K562 (cell line): ENCODE measurements at regions not wholly inside any gene's neighbourhood (a gene's known extent, or its start where the extent isn't known, plus 50 kb on each side); places are given as distances from the start of the nearest gene placed in this dataset.

ENCODE experiments used
- ATAC-seq: fragments of 200-7000 bp; cut with Tn5 transposase; 3 replicates; pipeline ENCODE4 v1.9.1; 2020; ENCODE audit warnings: moderate library complexity
- BruUV-seq: library from RNA; stranded (reverse); fragments of 400-500 nt; replicated peaks from 2 replicates; lab custom pipeline; 2021; lab: Mats Ljungman, UMichigan
- CTCF ChIA-PET: fragments of 300-600 bp; formaldehyde crosslinking; extraction: SDS; loops from one replicate; lab custom pipeline; 2021; ENCODE audit warnings: low intra/inter-chr PET ratio; lab: Yijun Ruan, JAX
- POLR2A ChIA-PET: fragments of 300-600, 350-650 bp; sonication (Branson Sonifier 250); formaldehyde crosslinking; extraction: SDS; loops from one replicate; lab custom pipeline; 2021; ENCODE audit warnings: antibody characterized with exemption, inconsistent platforms; lab: Yijun Ruan, JAX
- DNase-seq, 4 experiments: peaks; one replicate each; pipeline versions ENCODE4 v3.0.0 to v3.0.0-alpha.2; 2011 to 2018; ENCODE audit warnings: low spot score in 3 of 4, mixed read lengths in 3 of 4; ENCODE audit errors: extremely low read depth in 1 of 4
- FAIRE-seq: peaks from 2 replicates; lab custom pipeline; 2011; peaks lifted over from hg19 to GRCh38; lab: Jason Lieb, UNC
- H2AFZ ChIP-seq: 2 replicates; pipeline ENCODE4 v1.6.0; 2011; ENCODE audit warnings: low read depth, low read length, control low read depth, inconsistent platforms
- H3K27ac ChIP-seq: fragments of 200-600 bp; 3 replicates; pipeline ENCODE4 v1.8.0; 2011; ENCODE audit warnings: low read depth, mild to moderate bottlenecking, control low read depth, inconsistent platforms, low read length, moderate library complexity, mixed read lengths; ENCODE audit errors: extremely low read depth
- H3K27me3 ChIP-seq, 2 experiments: fragments of 300-600 bp in 1 of 2; 2 replicates in 1 of 2; 3 replicates in 1 of 2; pipeline versions ENCODE4 v1.6.0 to v1.8.0; 2011; ENCODE audit warnings: inconsistent platforms in 2 of 2, low read length in 2 of 2, mild to moderate bottlenecking in 1 of 2, mixed read lengths in 1 of 2, moderate library complexity in 1 of 2; ENCODE audit not compliant: control insufficient read depth in 2 of 2, insufficient read depth in 2 of 2
- H3K36me3 ChIP-seq: fragments of 300-600 bp; 3 replicates; pipeline ENCODE4 v1.8.0; 2011; ENCODE audit warnings: mild to moderate bottlenecking, low read length, inconsistent platforms; ENCODE audit not compliant: control insufficient read depth, insufficient read depth
- H3K4me1 ChIP-seq, 2 experiments: fragments of 200-600 bp in 1 of 2; replicated peaks in 1 of 2; 2 replicates in 1 of 2; 3 replicates in 1 of 2; pipeline versions ENCODE4 v1.5.1 to v1.8.0; 2011; ENCODE audit warnings: inconsistent platforms in 2 of 2, low read length in 2 of 2, mild to moderate bottlenecking in 1 of 2, mixed read lengths in 1 of 2, moderate library complexity in 1 of 2; ENCODE audit not compliant: control insufficient read depth in 2 of 2, insufficient read depth in 2 of 2
- H3K4me2 ChIP-seq: 2 replicates; pipeline ENCODE4 v1.6.1; 2011; ENCODE audit warnings: low read length, control low read depth, inconsistent platforms, mixed read lengths; ENCODE audit not compliant: insufficient read depth
- H3K4me3 ChIP-seq: fragments of 200-600 bp; sonication (generic), shearing (Covaris generic); 2 replicates; pipeline ENCODE4 v1.5.1; 2016; ENCODE audit warnings: control low read depth, inconsistent platforms
- H3K79me2 ChIP-seq: fragments of 200-600 bp; 3 replicates; pipeline ENCODE4 v1.8.0; 2011; ENCODE audit warnings: low read length, inconsistent platforms; ENCODE audit not compliant: control insufficient read depth, insufficient read depth
- H3K9ac ChIP-seq, 2 experiments: 2 replicates each; pipeline versions ENCODE4 v1.6.0 to v1.6.1; 2011; ENCODE audit warnings: low read depth in 2 of 2, low read length in 2 of 2, control low read depth in 1 of 2, inconsistent platforms in 1 of 2, mild to moderate bottlenecking in 1 of 2, mixed read lengths in 1 of 2; ENCODE audit not compliant: insufficient read depth in 1 of 2
- H3K9me1 ChIP-seq: one replicate; pipeline ENCODE4 v1.6.0; 2011; ENCODE audit warnings: inconsistent platforms, mild to moderate bottlenecking, low read length, moderate library complexity; ENCODE audit not compliant: control insufficient read depth, insufficient read depth
- H3K9me3 ChIP-seq: replicated peaks from 2 replicates; pipeline ENCODE4 v1.5.1; 2011; ENCODE audit warnings: low read depth, low read length, inconsistent platforms; ENCODE audit not compliant: control insufficient read depth, insufficient read depth
- H4K20me1 ChIP-seq: replicated peaks from 2 replicates; pipeline ENCODE4 v1.6.1; 2011; ENCODE audit warnings: low read length, inconsistent platforms, mixed read lengths; ENCODE audit not compliant: control insufficient read depth, insufficient read depth
- MEF2A ChIP-seq: IDR thresholded peaks from 2 replicates; pipeline ENCODE4 v1.6.1; 2011; ENCODE audit warnings: low read depth, mild to moderate bottlenecking, low read length, moderate library complexity; ENCODE audit not compliant: control insufficient read depth
- POLR2G ChIP-seq: fragments of 200-400 bp; formaldehyde crosslinking; IDR thresholded peaks from 2 replicates; pipeline ENCODE4 v1.6.1; 2017; ENCODE audit warnings: low read depth, mild to moderate bottlenecking, antibody characterized with exemption, low read length, moderate library complexity
- RBM17 ChIP-seq: fragments of 200-400 bp; formaldehyde crosslinking; IDR thresholded peaks from 2 replicates; pipeline ENCODE4 v1.6.1; 2017; ENCODE audit warnings: low read depth, mild to moderate bottlenecking, low read length, borderline replicate concordance
- ZBTB17 ChIP-seq: fragments of 450-650 bp; formaldehyde crosslinking; IDR thresholded peaks from 2 replicates; pipeline ENCODE4 v1.4.0; 2020; ENCODE audit warnings: mild to moderate bottlenecking
- ZNF143 ChIP-seq: sonication (generic); formaldehyde crosslinking; IDR thresholded peaks from 2 replicates; pipeline ENCODE4 v1.9.0; 2022; ENCODE audit warnings: mild to moderate bottlenecking, missing genetic modification reagents
- ZNF232 ChIP-seq: sonication (generic); formaldehyde crosslinking; IDR thresholded peaks from 2 replicates; pipeline ENCODE4 v1.8.0; 2022; ENCODE audit warnings: mild to moderate bottlenecking, missing genetic modification reagents
- WGBS: fragments of 100-300 bp; shearing (Covaris generic); methylation state at CpG from one replicate; pipeline ENCODE4 v1.1.6; 2016; ENCODE audit warnings: low coverage, mixed read lengths; ENCODE audit not compliant: insufficient coverage; ENCODE audit errors: missing lambda C conversion rate; 5-methylcytosine and 5-hydroxymethylcytosine counted together
- in situ Hi-C: fragments of 300-500 bp; cut with MboI; formaldehyde crosslinking; loops from 4 replicates; pipeline ENCODE4 v1.15.0; 2018; ENCODE audit warnings: inconsistent platforms, mixed read lengths
- intact Hi-C: fragments of 100-400 bp; cut with micrococcal nuclease; formaldehyde crosslinking; loops from 2 replicates; pipeline ENCODE4 v1.14.2; 2022
- TF ChIP-seq, protein P1 (sequence below): fragments of 450-650 bp; formaldehyde crosslinking; IDR thresholded peaks from 2 replicates; pipeline ENCODE4 v1.4.0; 2020; ENCODE audit warnings: mild to moderate bottlenecking, moderate library complexity
- TF ChIP-seq, protein P2 (sequence below): IDR thresholded peaks from 3 replicates; pipeline ENCODE4 v1.6.1; 2011; ENCODE audit warnings: borderline replicate concordance, mild to moderate bottlenecking, moderate library complexity; ENCODE audit not compliant: insufficient read length; ENCODE audit errors: extremely low read depth
- TF ChIP-seq, protein P3 (sequence below): sonication (generic); formaldehyde crosslinking; IDR thresholded peaks from 2 replicates; pipeline ENCODE4 v1.8.0; 2022; ENCODE audit warnings: missing genetic modification reagents, mild to moderate bottlenecking, borderline replicate concordance
- TF ChIP-seq, protein P4 (sequence below): fragments of 250-450 bp; sonication (Bioruptor Pico); IDR thresholded peaks from 2 replicates; pipeline ENCODE4 v1.5.0; 2021
- TF ChIP-seq, protein P5 (sequence below): sonication (generic); formaldehyde crosslinking; IDR thresholded peaks from 2 replicates; pipeline ENCODE4 v1.8.0; 2022; ENCODE audit warnings: missing genetic modification reagents, mild to moderate bottlenecking, borderline replicate concordance

DNA sequence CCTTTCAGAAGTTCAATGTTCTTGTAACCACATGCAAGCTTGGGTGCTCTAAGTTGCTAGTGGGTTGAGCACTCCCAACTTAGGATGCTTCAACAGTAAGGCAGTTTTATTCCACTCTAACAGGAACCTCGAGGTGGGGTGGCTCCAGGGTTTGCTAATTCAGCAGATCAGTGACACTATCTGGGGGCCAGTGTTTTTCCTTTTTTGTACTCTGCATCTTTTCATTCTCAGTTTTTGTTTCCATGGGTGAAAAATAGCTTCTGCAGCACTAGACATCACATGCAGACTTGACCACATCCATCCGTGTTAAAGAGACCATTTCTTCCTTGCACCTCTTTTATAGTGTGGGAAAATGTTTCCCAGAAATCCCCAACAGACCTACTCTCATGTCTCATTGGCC lies 497.6 kb downstream of the STIM2 start (continued):
- TF ChIP-seq MEF2A (no peak), POLR2G (no peak), ZNF143 (CRISPR knock-in tag) (no peak), ZNF232 (no peak)
- TF ChIP-seq, protein P1, sequence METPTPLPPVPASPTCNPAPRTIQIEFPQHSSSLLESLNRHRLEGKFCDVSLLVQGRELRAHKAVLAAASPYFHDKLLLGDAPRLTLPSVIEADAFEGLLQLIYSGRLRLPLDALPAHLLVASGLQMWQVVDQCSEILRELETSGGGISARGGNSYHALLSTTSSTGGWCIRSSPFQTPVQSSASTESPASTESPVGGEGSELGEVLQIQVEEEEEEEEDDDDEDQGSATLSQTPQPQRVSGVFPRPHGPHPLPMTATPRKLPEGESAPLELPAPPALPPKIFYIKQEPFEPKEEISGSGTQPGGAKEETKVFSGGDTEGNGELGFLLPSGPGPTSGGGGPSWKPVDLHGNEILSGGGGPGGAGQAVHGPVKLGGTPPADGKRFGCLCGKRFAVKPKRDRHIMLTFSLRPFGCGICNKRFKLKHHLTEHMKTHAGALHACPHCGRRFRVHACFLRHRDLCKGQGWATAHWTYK (CRISPR knock-in tag): no peak

DNA sequence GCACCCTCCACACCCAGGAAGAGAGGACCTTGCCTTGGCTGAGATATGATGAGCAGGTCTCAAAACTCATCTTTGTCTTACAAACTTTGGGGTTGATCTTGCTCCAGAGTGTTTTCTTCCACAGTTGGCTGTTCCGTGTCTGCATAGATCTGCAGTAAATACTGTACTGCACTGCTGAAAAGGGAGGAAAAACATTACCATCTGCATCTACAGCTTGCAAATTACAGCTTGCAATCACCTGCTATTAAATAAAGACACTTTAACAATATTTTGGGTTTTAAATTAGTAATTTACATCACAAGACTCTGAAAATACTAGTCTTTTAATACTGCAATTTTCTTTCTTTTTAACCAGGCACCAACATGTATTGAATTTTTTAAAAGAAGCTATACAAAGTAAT lies 499.5 kb downstream of the STIM2 start:
- in situ Hi-C loops: no loop called here
- TF ChIP-seq, protein P2, sequence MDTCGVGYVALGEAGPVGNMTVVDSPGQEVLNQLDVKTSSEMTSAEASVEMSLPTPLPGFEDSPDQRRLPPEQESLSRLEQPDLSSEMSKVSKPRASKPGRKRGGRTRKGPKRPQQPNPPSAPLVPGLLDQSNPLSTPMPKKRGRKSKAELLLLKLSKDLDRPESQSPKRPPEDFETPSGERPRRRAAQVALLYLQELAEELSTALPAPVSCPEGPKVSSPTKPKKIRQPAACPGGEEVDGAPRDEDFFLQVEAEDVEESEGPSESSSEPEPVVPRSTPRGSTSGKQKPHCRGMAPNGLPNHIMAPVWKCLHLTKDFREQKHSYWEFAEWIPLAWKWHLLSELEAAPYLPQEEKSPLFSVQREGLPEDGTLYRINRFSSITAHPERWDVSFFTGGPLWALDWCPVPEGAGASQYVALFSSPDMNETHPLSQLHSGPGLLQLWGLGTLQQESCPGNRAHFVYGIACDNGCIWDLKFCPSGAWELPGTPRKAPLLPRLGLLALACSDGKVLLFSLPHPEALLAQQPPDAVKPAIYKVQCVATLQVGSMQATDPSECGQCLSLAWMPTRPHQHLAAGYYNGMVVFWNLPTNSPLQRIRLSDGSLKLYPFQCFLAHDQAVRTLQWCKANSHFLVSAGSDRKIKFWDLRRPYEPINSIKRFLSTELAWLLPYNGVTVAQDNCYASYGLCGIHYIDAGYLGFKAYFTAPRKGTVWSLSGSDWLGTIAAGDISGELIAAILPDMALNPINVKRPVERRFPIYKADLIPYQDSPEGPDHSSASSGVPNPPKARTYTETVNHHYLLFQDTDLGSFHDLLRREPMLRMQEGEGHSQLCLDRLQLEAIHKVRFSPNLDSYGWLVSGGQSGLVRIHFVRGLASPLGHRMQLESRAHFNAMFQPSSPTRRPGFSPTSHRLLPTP: no peak
- TF ChIP-seq RBM17 (no peak), ZBTB17 (CRISPR knock-in tag) (no peak)
- TF ChIP-seq, protein P3, sequence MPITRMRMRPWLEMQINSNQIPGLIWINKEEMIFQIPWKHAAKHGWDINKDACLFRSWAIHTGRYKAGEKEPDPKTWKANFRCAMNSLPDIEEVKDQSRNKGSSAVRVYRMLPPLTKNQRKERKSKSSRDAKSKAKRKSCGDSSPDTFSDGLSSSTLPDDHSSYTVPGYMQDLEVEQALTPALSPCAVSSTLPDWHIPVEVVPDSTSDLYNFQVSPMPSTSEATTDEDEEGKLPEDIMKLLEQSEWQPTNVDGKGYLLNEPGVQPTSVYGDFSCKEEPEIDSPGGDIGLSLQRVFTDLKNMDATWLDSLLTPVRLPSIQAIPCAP (CRISPR knock-in tag): no peak
- TF ChIP-seq, protein P4, sequence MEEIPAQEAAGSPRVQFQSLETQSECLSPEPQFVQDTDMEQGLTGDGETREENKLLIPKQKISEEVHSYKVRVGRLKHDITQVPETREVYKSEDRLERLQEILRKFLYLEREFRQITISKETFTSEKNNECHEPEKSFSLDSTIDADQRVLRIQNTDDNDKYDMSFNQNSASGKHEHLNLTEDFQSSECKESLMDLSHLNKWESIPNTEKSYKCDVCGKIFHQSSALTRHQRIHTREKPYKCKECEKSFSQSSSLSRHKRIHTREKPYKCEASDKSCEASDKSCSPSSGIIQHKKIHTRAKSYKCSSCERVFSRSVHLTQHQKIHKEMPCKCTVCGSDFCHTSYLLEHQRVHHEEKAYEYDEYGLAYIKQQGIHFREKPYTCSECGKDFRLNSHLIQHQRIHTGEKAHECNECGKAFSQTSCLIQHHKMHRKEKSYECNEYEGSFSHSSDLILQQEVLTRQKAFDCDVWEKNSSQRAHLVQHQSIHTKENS: no peak
- TF ChIP-seq, protein P5, sequence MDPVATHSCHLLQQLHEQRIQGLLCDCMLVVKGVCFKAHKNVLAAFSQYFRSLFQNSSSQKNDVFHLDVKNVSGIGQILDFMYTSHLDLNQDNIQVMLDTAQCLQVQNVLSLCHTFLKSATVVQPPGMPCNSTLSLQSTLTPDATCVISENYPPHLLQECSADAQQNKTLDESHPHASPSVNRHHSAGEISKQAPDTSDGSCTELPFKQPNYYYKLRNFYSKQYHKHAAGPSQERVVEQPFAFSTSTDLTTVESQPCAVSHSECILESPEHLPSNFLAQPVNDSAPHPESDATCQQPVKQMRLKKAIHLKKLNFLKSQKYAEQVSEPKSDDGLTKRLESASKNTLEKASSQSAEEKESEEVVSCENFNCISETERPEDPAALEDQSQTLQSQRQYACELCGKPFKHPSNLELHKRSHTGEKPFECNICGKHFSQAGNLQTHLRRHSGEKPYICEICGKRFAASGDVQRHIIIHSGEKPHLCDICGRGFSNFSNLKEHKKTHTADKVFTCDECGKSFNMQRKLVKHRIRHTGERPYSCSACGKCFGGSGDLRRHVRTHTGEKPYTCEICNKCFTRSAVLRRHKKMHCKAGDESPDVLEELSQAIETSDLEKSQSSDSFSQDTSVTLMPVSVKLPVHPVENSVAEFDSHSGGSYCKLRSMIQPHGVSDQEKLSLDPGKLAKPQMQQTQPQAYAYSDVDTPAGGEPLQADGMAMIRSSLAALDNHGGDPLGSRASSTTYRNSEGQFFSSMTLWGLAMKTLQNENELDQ (CRISPR knock-in tag): no peak

More for the DNA sequence above, 499.5 kb downstream of the STIM2 start:
- Histone ChIP-seq H3K4me1 (no peaks in the 10 kb centered on the region), H4K20me1 (no peaks in the 10 kb centered on the region), H3K36me3 (no peaks in the 10 kb centered on the region), H3K27ac (no peak overlapping the region), H3K4me2 (no peak overlapping the region), H3K79me2 (no peaks in the 10 kb centered on the region), H3K4me3 (no peak overlapping the region), H3K9ac (no peak overlapping the region), H3K27me3 (no peaks in the 10 kb centered on the region), H3K9me1 (no peaks in the 10 kb centered on the region), H2AFZ (no peak overlapping the region), H3K9me3 (no peaks in the 10 kb centered on the region)
- FAIRE-seq (no peak), DNase-seq (no peak), ATAC-seq (no peak)
- whole genome bisulfite sequencing: 13% methylated on average over 1 of the region's 1 CpG
- no TSS peak for BruUV-seq
- intact Hi-C loops: no loop called here
- ChIA-PET POLR2A (no interaction called here), CTCF (no interaction called here)
